ENCODE measurements at regions not wholly inside any gene's neighbourhood (a gene's known extent, or its start where the extent isn't known, plus 50 kb on each side); places are given as distances from the start of the nearest gene placed in this dataset.

DNA sequence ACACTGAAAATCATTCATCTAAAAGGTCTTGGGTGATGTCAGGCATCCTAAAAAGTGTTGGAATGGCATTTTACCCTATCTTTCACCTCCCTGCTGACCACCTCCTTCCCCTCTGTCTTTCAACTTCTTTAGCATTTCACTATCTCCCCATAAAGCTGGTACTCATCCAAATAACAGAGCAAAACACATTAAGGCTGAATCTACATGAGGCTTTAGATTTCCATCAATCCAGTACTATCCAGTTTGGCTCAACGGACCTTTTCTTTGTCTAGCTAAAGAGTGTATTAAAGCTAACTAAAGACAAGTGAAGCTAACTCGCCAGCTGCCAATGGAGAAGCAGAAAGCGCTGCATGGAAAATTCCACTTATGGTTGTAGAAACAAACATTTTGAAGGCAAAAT, 122.5 kb upstream of the NCKAP5 start:
- TF ChIP-seq, protein P1, sequence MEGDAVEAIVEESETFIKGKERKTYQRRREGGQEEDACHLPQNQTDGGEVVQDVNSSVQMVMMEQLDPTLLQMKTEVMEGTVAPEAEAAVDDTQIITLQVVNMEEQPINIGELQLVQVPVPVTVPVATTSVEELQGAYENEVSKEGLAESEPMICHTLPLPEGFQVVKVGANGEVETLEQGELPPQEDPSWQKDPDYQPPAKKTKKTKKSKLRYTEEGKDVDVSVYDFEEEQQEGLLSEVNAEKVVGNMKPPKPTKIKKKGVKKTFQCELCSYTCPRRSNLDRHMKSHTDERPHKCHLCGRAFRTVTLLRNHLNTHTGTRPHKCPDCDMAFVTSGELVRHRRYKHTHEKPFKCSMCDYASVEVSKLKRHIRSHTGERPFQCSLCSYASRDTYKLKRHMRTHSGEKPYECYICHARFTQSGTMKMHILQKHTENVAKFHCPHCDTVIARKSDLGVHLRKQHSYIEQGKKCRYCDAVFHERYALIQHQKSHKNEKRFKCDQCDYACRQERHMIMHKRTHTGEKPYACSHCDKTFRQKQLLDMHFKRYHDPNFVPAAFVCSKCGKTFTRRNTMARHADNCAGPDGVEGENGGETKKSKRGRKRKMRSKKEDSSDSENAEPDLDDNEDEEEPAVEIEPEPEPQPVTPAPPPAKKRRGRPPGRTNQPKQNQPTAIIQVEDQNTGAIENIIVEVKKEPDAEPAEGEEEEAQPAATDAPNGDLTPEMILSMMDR (IDR thresholded peaks at IDR 0.05): no peak
- no peak for TF ChIP-seq EP300 (IDR thresholded peaks at IDR 0.05)
